ENCODE measurements at regions not wholly inside any gene's neighbourhood (a gene's known extent, or its start where the extent isn't known, plus 50 kb on each side); places are given as distances from the start of the nearest gene placed in this dataset.
A peak's percentile ranks its signal among the peaks of the same experiment; 100 is the strongest.

- WGBS, result 66% methylated on average over 3 of the region's 3 CpGs
- Histone ChIP-seq H3K9ac (ENCODE audit: low read depth in 1 of 2, low read length in 2 of 2) (no peak overlapping the region), H3K4me3 (ENCODE audit: low read depth in 1 of 3, low read length in 3 of 3) (no peak overlapping the region), H3K27me3 (ENCODE audit: control insufficient read depth in 4 of 4, insufficient read depth in 4 of 4, low read length in 3 of 4) (no peaks in the 10 kb centered on the region), H3K36me3 (ENCODE audit: control insufficient read depth in 4 of 4, insufficient read depth in 3 of 4, low read depth in 1 of 4, low read length in 3 of 4) (no peaks in the 10 kb centered on the region), H3K27ac (ENCODE audit: low read depth in 1 of 2, low read length in 2 of 2) (peak overlapping the region in 1 of 2 donors; percentile 43), H3K4me1 (ENCODE audit: control insufficient read depth in 4 of 4, insufficient read depth in 4 of 4, low read length in 3 of 4) (peaks cover 16 to 47% (median 40%) of the 10 kb centered on the region in 4 donors), H3K9me3 (ENCODE audit: control insufficient read depth in 4 of 4, low read length in 3 of 4) (no peaks in the 10 kb centered on the region)
- no peak for DNase-seq (ENCODE audit: low spot score)
- TF ChIP-seq CTCF (IDR thresholded peaks at IDR 0.05; ENCODE audit: low read depth, low read length, missing input control) (no peak), JUND (IDR thresholded peaks at IDR 0.05) (no peak), RAD21 (IDR thresholded peaks at IDR 0.05) (no peak), SP1 (IDR thresholded peaks at IDR 0.05) (no peak), RXRA (IDR thresholded peaks at IDR 0.05) (no peak), HNF4A (conservative IDR thresholded peaks at IDR 0.05) (no peak), HNF4G (IDR thresholded peaks at IDR 0.05) (no peak), YY1 (IDR thresholded peaks at IDR 0.05) (no peak), ZBTB33 (IDR thresholded peaks at IDR 0.05) (no peak), ATF3 (IDR thresholded peaks at IDR 0.05) (no peak), FOXA1 (IDR thresholded peaks at IDR 0.05) (no peak), NR2F2 (IDR thresholded peaks at IDR 0.05) (no peak), REST (IDR thresholded peaks at IDR 0.05) (no peak), TAF1 (conservative IDR thresholded peaks at IDR 0.05) (no peak), FOXA2 (IDR thresholded peaks at IDR 0.05) (no peak), MAX (IDR thresholded peaks at IDR 0.05) (no peak), EGR1 (IDR thresholded peaks at IDR 0.05; ENCODE audit: low read depth in 2 of 2) (no peak), GABPA (IDR thresholded peaks at IDR 0.05 in 1 of 2, conservative IDR thresholded peaks at IDR 0.05 in 1 of 2) (no peak)
Measured at GRCh38 chr9:690517-691111, 150.9 kb upstream of the DMRT1 start.
